SK-N-SH (cell line): ENCODE measurements at regions not wholly inside any gene's neighbourhood (a gene's known extent, or its start where the extent isn't known, plus 50 kb on each side); places are given as distances from the start of the nearest gene placed in this dataset.

Experiments
- CHD2 ChIP-seq: fragments of 150-350 bp; IDR thresholded peaks from 2 replicates; pipeline ENCODE4 v1.6.1; 2018; ENCODE audit warnings: low read length; ENCODE audit not compliant: partially characterized antibody
- CTCF ChIP-seq: fragments of 200-600 bp; sonication (generic); IDR thresholded peaks from 2 replicates; pipeline ENCODE4 v1.6.1; 2017; ENCODE audit warnings: antibody characterized with exemption, mild to moderate bottlenecking, moderate library complexity
- EP300 ChIP-seq, 2 experiments: IDR thresholded peaks; 2 replicates each; pipeline versions ENCODE4 v1.4.0 to v1.6.1; 2012; ENCODE audit warnings: borderline replicate concordance in 1 of 2, low read depth in 1 of 2, low read length in 1 of 2
- EZH2phosphoT487 ChIP-seq: fragments of 200-600 bp; sonication (generic); IDR thresholded peaks from 2 replicates; pipeline ENCODE4 v1.6.1; 2017; ENCODE audit warnings: low read depth, mixed run types, mild to moderate bottlenecking, antibody characterized with exemption, moderate library complexity, borderline replicate concordance
- FOSL2 ChIP-seq: IDR thresholded peaks from 2 replicates; pipeline ENCODE4 v1.4.0; 2012; ENCODE audit warnings: low read depth, mild to moderate bottlenecking, moderate library complexity, borderline replicate concordance
- MEF2A ChIP-seq: IDR thresholded peaks from 2 replicates; pipeline ENCODE4 v1.4.0; 2012; ENCODE audit warnings: low read depth, borderline replicate concordance
- PBX3 ChIP-seq: IDR thresholded peaks from 2 replicates; pipeline ENCODE4; 2012
- POLR2AphosphoS5 ChIP-seq: IDR thresholded peaks from 2 replicates; pipeline ENCODE4 v1.6.1; 2012; ENCODE audit warnings: low read depth, low read length
- TAF1 ChIP-seq: IDR thresholded peaks from 2 replicates; pipeline ENCODE4 v1.6.1; 2012; ENCODE audit warnings: low read depth, mild to moderate bottlenecking, low read length, moderate library complexity, borderline replicate concordance
- YY1 ChIP-seq: IDR thresholded peaks from 2 replicates; pipeline ENCODE4 v1.4.0; 2012; ENCODE audit warnings: low read depth, mild to moderate bottlenecking
- TF ChIP-seq, protein P1 (sequence below): IDR thresholded peaks from 2 replicates; pipeline ENCODE4 v1.6.1; 2012; ENCODE audit warnings: mild to moderate bottlenecking, low read depth, low read length, moderate library complexity

DNA sequence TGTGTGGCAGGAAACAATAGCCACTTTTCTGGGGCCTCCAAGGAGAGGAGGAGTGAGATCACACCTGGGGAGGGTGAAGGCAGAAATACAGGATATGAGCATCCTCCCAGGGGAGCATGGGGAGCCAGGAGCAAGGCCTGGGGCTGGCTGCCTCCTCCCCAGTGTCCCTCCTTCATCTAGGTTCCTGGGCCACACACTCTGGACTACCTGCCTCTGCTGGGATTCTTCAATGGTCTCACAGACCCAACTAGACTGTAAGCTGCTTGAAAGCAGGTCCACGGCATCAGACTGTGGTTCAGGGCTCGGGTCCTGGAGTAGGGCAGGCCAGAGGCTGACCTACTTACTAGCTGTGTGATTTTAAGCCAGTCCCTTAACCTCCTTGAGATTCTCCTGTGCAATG, 94.0 kb downstream of the MCFD2 start:
- no peak for TF ChIP-seq POLR2AphosphoS5
- TF ChIP-seq EP300 (IDR thresholded peaks at IDR 0.05; ENCODE audit: borderline replicate concordance in 1 of 2, low read depth in 1 of 2, low read length in 1 of 2): no peak
- TF ChIP-seq CTCF: no peak
- TF ChIP-seq EZH2phosphoT487: no peak
- no peak for TF ChIP-seq MEF2A
- no peak for TF ChIP-seq CHD2
- no peak for TF ChIP-seq TAF1
- no peak for TF ChIP-seq FOSL2
- TF ChIP-seq, protein P1, sequence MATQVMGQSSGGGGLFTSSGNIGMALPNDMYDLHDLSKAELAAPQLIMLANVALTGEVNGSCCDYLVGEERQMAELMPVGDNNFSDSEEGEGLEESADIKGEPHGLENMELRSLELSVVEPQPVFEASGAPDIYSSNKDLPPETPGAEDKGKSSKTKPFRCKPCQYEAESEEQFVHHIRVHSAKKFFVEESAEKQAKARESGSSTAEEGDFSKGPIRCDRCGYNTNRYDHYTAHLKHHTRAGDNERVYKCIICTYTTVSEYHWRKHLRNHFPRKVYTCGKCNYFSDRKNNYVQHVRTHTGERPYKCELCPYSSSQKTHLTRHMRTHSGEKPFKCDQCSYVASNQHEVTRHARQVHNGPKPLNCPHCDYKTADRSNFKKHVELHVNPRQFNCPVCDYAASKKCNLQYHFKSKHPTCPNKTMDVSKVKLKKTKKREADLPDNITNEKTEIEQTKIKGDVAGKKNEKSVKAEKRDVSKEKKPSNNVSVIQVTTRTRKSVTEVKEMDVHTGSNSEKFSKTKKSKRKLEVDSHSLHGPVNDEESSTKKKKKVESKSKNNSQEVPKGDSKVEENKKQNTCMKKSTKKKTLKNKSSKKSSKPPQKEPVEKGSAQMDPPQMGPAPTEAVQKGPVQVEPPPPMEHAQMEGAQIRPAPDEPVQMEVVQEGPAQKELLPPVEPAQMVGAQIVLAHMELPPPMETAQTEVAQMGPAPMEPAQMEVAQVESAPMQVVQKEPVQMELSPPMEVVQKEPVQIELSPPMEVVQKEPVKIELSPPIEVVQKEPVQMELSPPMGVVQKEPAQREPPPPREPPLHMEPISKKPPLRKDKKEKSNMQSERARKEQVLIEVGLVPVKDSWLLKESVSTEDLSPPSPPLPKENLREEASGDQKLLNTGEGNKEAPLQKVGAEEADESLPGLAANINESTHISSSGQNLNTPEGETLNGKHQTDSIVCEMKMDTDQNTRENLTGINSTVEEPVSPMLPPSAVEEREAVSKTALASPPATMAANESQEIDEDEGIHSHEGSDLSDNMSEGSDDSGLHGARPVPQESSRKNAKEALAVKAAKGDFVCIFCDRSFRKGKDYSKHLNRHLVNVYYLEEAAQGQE: no peak
- TF ChIP-seq YY1: no peak
- no peak for TF ChIP-seq PBX3
